SK-N-SH treated with all-trans-retinoic acid at 6 μM for 48 hours (cell line): ENCODE measurements at regions not wholly inside any gene's neighbourhood (a gene's known extent, or its start where the extent isn't known, plus 50 kb on each side); places are given as distances from the start of the nearest gene placed in this dataset.

Experiments used
- GLIS3 ChIP-seq: fragments of 250-450 bp; sonication (Bioruptor Pico); IDR thresholded peaks from 2 replicates; pipeline ENCODE4 v1.5.0; 2020; ENCODE audit warnings: mild to moderate bottlenecking, moderate library complexity
- OSR1 ChIP-seq: fragments of 250-450 bp; sonication (Bioruptor Pico); IDR thresholded peaks from 2 replicates; pipeline ENCODE4 v1.8.0; 2022; ENCODE audit warnings: moderate library complexity, mild to moderate bottlenecking, inconsistent platforms
- ZFP30 ChIP-seq: fragments of 450-650 bp; formaldehyde crosslinking; IDR thresholded peaks from 2 replicates; pipeline ENCODE4 v1.5.0; 2022; ENCODE audit warnings: mild to moderate bottlenecking, moderate library complexity

GRCh38 chr12:127998988-127999387 is 268.0 kb upstream of the TMEM132C start:
- TF ChIP-seq ZFP30 (CRISPR knock-in tag) (no peak), GLIS3 (CRISPR knock-in tag) (no peak), OSR1 (CRISPR knock-in tag) (no peak)
